ENCODE measurements at regions not wholly inside any gene's neighbourhood (a gene's known extent, or its start where the extent isn't known, plus 50 kb on each side); places are given as distances from the start of the nearest gene placed in this dataset.

DNA sequence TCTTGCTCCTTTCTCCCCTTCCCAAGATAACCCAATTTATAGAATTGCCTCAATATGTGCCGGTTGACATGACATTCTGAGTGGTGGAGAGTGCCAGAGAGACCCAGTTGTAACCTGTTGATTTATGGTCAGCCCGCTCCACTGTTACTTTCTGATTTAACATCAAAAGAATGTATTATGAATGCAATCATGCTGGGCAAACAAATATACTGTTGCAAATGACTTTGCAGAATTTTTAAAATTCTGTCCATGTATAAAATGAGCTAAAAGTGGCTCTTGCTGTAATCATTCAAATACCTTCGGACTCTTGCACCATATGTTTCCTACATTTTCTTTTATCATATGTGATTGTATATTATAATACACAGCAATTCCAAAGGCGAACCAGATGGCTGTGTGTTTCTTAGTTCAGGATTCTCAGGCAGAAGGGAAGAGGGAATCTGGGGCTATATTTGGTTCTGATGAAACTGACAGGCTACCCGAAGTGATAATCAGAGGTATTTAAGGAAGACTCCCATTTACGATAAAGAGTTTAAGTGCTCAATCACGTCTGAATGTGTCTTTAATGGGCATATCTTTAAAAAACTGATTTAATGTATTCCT is 131.7 kb downstream of the CLCN4 start:
- TF ChIP-seq, protein P1, sequence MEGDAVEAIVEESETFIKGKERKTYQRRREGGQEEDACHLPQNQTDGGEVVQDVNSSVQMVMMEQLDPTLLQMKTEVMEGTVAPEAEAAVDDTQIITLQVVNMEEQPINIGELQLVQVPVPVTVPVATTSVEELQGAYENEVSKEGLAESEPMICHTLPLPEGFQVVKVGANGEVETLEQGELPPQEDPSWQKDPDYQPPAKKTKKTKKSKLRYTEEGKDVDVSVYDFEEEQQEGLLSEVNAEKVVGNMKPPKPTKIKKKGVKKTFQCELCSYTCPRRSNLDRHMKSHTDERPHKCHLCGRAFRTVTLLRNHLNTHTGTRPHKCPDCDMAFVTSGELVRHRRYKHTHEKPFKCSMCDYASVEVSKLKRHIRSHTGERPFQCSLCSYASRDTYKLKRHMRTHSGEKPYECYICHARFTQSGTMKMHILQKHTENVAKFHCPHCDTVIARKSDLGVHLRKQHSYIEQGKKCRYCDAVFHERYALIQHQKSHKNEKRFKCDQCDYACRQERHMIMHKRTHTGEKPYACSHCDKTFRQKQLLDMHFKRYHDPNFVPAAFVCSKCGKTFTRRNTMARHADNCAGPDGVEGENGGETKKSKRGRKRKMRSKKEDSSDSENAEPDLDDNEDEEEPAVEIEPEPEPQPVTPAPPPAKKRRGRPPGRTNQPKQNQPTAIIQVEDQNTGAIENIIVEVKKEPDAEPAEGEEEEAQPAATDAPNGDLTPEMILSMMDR (IDR thresholded peaks at IDR 0.05; ENCODE audit: unreplicated experiment): no peak
- no peaks in the 10 kb centered on the region for H3K27me3 Mint-ChIP-seq
- DNase-seq (ENCODE audit: low spot score, unreplicated experiment): no peak

DNA sequence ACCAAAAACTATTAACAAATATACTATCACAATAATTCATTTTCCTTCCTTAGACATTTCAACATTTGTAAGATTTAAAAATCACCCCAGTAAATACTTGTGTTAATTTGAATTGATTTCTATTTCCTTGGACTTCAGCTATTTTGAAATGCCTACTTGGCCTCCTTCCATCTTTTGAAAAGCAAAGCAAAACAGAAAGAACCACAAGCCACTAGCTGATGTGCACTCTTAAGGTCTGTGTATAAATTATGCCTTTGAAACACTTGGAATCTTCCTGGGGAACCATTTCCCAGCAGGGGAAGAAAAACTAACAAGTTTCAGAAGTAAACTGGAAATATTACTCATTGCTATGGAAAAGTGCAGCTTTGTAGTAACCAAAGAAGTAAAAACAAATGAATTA is 139.8 kb downstream of the CLCN4 start:
- no peaks in the 10 kb centered on the region for H3K4me1 Mint-ChIP-seq (ENCODE audit: low read depth)
- no peaks in the 10 kb centered on the region for H3K36me3 Mint-ChIP-seq (ENCODE audit: insufficient read depth)
- no peak overlapping the region for H3K27ac Mint-ChIP-seq
- no peak for DNase-seq (ENCODE audit: low spot score, unreplicated experiment)
- TF ChIP-seq, protein P1 (IDR thresholded peaks at IDR 0.05; ENCODE audit: unreplicated experiment): no peak
- H3K27me3 Mint-ChIP-seq: no peaks in the 10 kb centered on the region
- H3K9me3 Mint-ChIP-seq (ENCODE audit: low read depth): peaks cover 44% of the 10 kb centered on the region
- no peak overlapping the region for H3K4me3 Mint-ChIP-seq (ENCODE audit: low read depth)

More for the DNA sequence above, 131.7 kb downstream of the CLCN4 start:
- Mint-ChIP-seq H3K4me3 (ENCODE audit: low read depth) (no peak overlapping the region), H3K27ac (no peak overlapping the region), H3K4me1 (ENCODE audit: low read depth) (no peaks in the 10 kb centered on the region), H3K9me3 (ENCODE audit: low read depth) (peaks cover 21% of the 10 kb centered on the region), H3K36me3 (ENCODE audit: insufficient read depth) (no peaks in the 10 kb centered on the region)

DNA sequence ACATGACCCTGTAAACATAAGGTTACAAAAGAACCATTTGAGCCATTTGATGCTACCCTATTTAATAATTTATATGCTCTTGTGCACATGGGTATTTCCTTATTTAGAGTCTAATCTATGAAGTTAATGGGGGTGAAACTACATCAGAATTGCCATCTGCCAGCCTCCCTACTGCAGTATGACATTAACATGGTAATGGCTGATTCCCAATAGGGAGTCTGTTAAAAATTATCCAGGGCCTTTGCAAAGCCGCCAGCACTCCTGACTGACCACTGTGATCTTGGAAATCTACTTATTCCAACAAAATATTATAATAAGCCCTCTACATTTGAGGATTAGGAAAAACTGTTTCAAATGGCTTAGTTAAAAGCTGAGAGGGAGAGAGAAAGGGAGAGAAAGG is 153.7 kb downstream of the CLCN4 start:
- Mint-ChIP-seq H3K9me3 (ENCODE audit: low read depth) (peaks cover 30% of the 10 kb centered on the region), H3K4me3 (ENCODE audit: low read depth) (no peak overlapping the region), H3K36me3 (ENCODE audit: insufficient read depth) (no peaks in the 10 kb centered on the region), H3K4me1 (ENCODE audit: low read depth) (peaks cover 15% of the 10 kb centered on the region), H3K27ac (peak overlapping the region; percentile 91), H3K27me3 (no peaks in the 10 kb centered on the region)
- no peak for DNase-seq (ENCODE audit: low spot score, unreplicated experiment)
- TF ChIP-seq, protein P1 (IDR thresholded peaks at IDR 0.05; ENCODE audit: unreplicated experiment): no peak

DNA sequence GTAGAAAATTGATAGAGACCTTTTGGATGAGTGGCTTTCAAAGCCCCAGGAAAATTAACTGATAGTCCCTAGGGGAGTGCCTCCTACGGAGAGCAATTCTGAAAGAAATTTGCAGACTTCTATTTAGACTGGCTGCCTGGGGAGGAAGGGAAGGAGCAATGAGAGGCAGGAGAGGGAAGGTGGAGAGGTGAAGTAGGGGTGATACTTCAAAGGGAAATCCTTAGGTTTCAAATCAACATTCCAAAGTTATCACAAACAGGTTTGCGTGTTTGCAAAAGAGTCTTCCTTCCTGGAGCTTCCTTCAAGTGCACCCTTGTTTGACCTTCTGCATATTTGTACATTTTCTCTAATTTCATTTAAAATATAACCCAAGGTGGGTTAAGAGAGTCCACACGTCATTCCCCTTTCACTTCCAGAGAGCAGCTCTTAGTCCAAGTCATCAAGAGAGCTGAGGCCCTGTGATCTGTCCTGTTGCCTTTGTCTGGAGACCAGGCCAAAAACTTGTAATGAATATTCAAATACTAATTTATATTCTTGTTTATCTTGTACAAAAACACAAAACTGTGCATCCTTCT is 157.8 kb downstream of the CLCN4 start:
- TF ChIP-seq, protein P1 (IDR thresholded peaks at IDR 0.05; ENCODE audit: unreplicated experiment): no peak
- DNase-seq (ENCODE audit: low spot score, unreplicated experiment): no peak
- Mint-ChIP-seq H3K4me1 (ENCODE audit: low read depth) (peaks cover 15% of the 10 kb centered on the region), H3K36me3 (ENCODE audit: insufficient read depth) (no peaks in the 10 kb centered on the region), H3K27ac (no peak overlapping the region), H3K27me3 (no peaks in the 10 kb centered on the region), H3K9me3 (ENCODE audit: low read depth) (peaks cover 37% of the 10 kb centered on the region), H3K4me3 (ENCODE audit: low read depth) (no peak overlapping the region)

DNA sequence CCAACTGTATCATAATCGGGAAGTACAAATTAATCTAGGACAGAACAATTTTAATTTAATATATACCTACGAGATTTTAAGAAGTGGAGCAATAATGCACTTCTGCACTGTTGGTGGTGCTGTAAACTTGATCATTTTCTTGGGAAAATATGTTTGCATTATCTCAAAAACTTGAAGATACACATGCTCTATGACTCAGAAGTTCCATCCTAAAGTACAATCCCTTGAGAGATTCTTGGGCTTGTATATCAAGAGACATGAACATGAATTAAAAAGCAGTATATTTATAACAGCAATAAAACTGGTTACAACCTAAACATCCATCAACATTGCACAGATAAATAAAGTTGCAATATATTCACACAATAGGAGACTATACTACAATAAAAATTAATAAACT is 168.8 kb downstream of the CLCN4 start:
- Mint-ChIP-seq H3K4me3 (ENCODE audit: low read depth) (no peak overlapping the region), H3K27ac (no peak overlapping the region), H3K4me1 (ENCODE audit: low read depth) (no peaks in the 10 kb centered on the region), H3K27me3 (no peaks in the 10 kb centered on the region), H3K36me3 (ENCODE audit: insufficient read depth) (no peaks in the 10 kb centered on the region), H3K9me3 (ENCODE audit: low read depth) (peaks cover 16% of the 10 kb centered on the region)
- TF ChIP-seq, protein P1 (IDR thresholded peaks at IDR 0.05; ENCODE audit: unreplicated experiment): no peak
- DNase-seq (ENCODE audit: low spot score, unreplicated experiment): no peak

Measured in progenitor cell of endocrine pancreas (in vitro differentiated cells).